ENCODE measurements at regions not wholly inside any gene's neighbourhood (a gene's known extent, or its start where the extent isn't known, plus 50 kb on each side); places are given as distances from the start of the nearest gene placed in this dataset.

DNA sequence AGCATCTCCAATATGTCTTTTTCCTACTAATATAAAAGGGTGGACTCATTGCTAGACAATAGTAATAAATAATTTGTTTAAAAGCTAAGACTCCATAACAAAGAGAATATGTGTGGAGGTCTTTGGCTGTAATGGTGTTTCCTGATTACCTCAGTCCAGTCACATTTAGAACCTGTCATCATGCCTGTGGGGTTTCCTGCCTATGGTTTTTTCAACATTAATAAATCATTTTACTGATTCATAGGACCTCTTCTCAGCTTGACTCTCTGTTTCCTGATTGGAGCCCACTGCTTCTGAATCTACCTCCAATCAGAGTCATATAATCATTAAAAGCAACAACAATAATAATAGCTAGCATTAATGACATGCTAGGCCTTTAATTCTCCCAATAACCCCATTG is 52.4 kb upstream of the GNAI1 start:
- Histone ChIP-seq H3K4me1 (ENCODE audit: control insufficient read depth, low read length) (no peaks in the 10 kb centered on the region), H3F3A (ENCODE audit: control insufficient read depth, insufficient read depth) (no peaks in the 10 kb centered on the region), H3K4me3 (ENCODE audit: low read length) (no peak overlapping the region), H3K27me3 (ENCODE audit: control insufficient read depth, low read length) (no peaks in the 10 kb centered on the region), H3K4me2 (ENCODE audit: low read length) (no peak overlapping the region), H3K9me2 (replicated peaks; ENCODE audit: control insufficient read depth, low read length) (no peaks in the 10 kb centered on the region), H3K9me3 (ENCODE audit: control insufficient read depth, insufficient read depth, low read length) (no peaks in the 10 kb centered on the region), H3K27ac (ENCODE audit: low read depth, low read length) (no peak overlapping the region), H3K79me2 (ENCODE audit: control insufficient read depth, low read length) (no peaks in the 10 kb centered on the region), H3K36me3 (ENCODE audit: control insufficient read depth, low read length) (no peaks in the 10 kb centered on the region), H4K20me1 (ENCODE audit: control insufficient read depth, insufficient read depth, low read depth, low read length) (no peaks in the 10 kb centered on the region)
- TF ChIP-seq, protein P1, sequence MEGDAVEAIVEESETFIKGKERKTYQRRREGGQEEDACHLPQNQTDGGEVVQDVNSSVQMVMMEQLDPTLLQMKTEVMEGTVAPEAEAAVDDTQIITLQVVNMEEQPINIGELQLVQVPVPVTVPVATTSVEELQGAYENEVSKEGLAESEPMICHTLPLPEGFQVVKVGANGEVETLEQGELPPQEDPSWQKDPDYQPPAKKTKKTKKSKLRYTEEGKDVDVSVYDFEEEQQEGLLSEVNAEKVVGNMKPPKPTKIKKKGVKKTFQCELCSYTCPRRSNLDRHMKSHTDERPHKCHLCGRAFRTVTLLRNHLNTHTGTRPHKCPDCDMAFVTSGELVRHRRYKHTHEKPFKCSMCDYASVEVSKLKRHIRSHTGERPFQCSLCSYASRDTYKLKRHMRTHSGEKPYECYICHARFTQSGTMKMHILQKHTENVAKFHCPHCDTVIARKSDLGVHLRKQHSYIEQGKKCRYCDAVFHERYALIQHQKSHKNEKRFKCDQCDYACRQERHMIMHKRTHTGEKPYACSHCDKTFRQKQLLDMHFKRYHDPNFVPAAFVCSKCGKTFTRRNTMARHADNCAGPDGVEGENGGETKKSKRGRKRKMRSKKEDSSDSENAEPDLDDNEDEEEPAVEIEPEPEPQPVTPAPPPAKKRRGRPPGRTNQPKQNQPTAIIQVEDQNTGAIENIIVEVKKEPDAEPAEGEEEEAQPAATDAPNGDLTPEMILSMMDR (IDR thresholded peaks at IDR 0.05; ENCODE audit: low read depth, low read length, poor library complexity, severe bottlenecking), result no peak
- TF ChIP-seq EZH2phosphoT487 (IDR thresholded peaks at IDR 0.05; ENCODE audit: borderline replicate concordance, low read length), result no peak

DNA sequence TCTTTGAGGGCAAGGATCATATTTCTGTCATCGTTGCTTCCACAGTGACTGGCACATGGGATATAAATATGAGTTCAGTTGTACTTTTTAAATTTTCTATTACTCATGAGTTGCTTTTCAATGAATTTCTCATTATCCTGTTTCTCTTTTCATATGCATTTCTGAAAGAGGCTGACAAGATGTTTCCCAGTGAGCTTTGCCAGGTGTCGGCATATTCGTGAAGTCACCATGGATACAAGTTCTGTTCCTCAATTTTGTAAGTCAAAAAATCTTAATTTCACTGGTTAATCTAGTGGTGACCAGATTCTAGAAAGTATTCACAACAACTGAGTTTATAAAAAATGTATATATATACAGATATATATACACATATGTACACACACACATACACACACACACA is 55.7 kb upstream of the GNAI1 start:
- Histone ChIP-seq H3K79me2 (ENCODE audit: control insufficient read depth, low read length) (no peaks in the 10 kb centered on the region), H3K27me3 (ENCODE audit: control insufficient read depth, low read length) (no peaks in the 10 kb centered on the region), H3K27ac (ENCODE audit: low read depth, low read length) (no peak overlapping the region), H3F3A (ENCODE audit: control insufficient read depth, insufficient read depth) (no peaks in the 10 kb centered on the region), H3K4me1 (ENCODE audit: control insufficient read depth, low read length) (no peaks in the 10 kb centered on the region), H3K36me3 (ENCODE audit: control insufficient read depth, low read length) (no peaks in the 10 kb centered on the region), H3K4me3 (ENCODE audit: low read length) (no peak overlapping the region), H3K9me2 (replicated peaks; ENCODE audit: control insufficient read depth, low read length) (no peaks in the 10 kb centered on the region), H4K20me1 (ENCODE audit: control insufficient read depth, insufficient read depth, low read depth, low read length) (no peaks in the 10 kb centered on the region), H3K9me3 (ENCODE audit: control insufficient read depth, insufficient read depth, low read length) (0 out of 2 replicates have a peak, but pooled peaks cover 5% of the 10 kb centered on the region), H3K4me2 (ENCODE audit: low read length) (no peak overlapping the region)
- TF ChIP-seq, protein P1 (IDR thresholded peaks at IDR 0.05; ENCODE audit: low read depth, low read length, poor library complexity, severe bottlenecking), result no peak
- no peak for TF ChIP-seq EZH2phosphoT487 (IDR thresholded peaks at IDR 0.05; ENCODE audit: borderline replicate concordance, low read length)

GRCh38 chr7:80078159-80078731 is 56.4 kb upstream of the GNAI1 start:
- H3K4me2 ChIP-seq (ENCODE audit: low read length), result peak overlapping the region; percentile 38
- H3K27ac ChIP-seq (ENCODE audit: low read depth, low read length), result no peak overlapping the region
- no peaks in the 10 kb centered on the region for H3F3A ChIP-seq (ENCODE audit: control insufficient read depth, insufficient read depth)
- H3K4me3 ChIP-seq (ENCODE audit: low read length), result peak overlapping the region; percentile 36
- no peaks in the 10 kb centered on the region for H3K36me3 ChIP-seq (ENCODE audit: control insufficient read depth, low read length)
- 0 out of 2 replicates have a peak, but pooled peaks cover 5% of the 10 kb centered on the region for H3K9me3 ChIP-seq (ENCODE audit: control insufficient read depth, insufficient read depth, low read length)
- H3K79me2 ChIP-seq (ENCODE audit: control insufficient read depth, low read length), result no peaks in the 10 kb centered on the region
- no peaks in the 10 kb centered on the region for H3K9me2 ChIP-seq (replicated peaks; ENCODE audit: control insufficient read depth, low read length)
- H3K27me3 ChIP-seq (ENCODE audit: control insufficient read depth, low read length), result no peaks in the 10 kb centered on the region
- H3K4me1 ChIP-seq (ENCODE audit: control insufficient read depth, low read length), result no peaks in the 10 kb centered on the region
- H4K20me1 ChIP-seq (ENCODE audit: control insufficient read depth, insufficient read depth, low read depth, low read length), result no peaks in the 10 kb centered on the region
- TF ChIP-seq EZH2phosphoT487 (IDR thresholded peaks at IDR 0.05; ENCODE audit: borderline replicate concordance, low read length), result no peak
- TF ChIP-seq, protein P1 (IDR thresholded peaks at IDR 0.05; ENCODE audit: low read depth, low read length, poor library complexity, severe bottlenecking), result no peak
